H1 (cell line): ENCODE measurements at regions not wholly inside any gene's neighbourhood (a gene's known extent, or its start where the extent isn't known, plus 50 kb on each side); places are given as distances from the start of the nearest gene placed in this dataset.

Experiments used
- BCL11A ChIP-seq, 2 experiments: IDR thresholded peaks; one replicate each; pipeline ENCODE4 v1.6.1; 2011; ENCODE audit warnings: low read depth in 2 of 2, low read length in 2 of 2, mild to moderate bottlenecking in 2 of 2
- CTCF ChIP-seq, 3 experiments: IDR thresholded peaks; 1 replicate in 2 of 3; 2 replicates in 1 of 3; pipeline versions ENCODE4 v1.5.1 to v1.6.1; 2011; ENCODE audit warnings: low read length in 3 of 3, mild to moderate bottlenecking in 3 of 3, inconsistent platforms in 2 of 3, low read depth in 1 of 3, moderate library complexity in 1 of 3; ENCODE audit not compliant: insufficient read depth in 1 of 3; ENCODE audit errors: control extremely low read depth in 1 of 3
- EZH2 ChIP-seq: fragments of 200-600 bp; sonication (generic); IDR thresholded peaks from 2 replicates; pipeline ENCODE4 v1.7.1; 2012; ENCODE audit warnings: low read depth, mild to moderate bottlenecking, moderate library complexity, low read length, inconsistent platforms; ENCODE audit not compliant: severe bottlenecking
- POLR2A ChIP-seq, 2 experiments: IDR thresholded peaks; 1 replicate in 1 of 2; 2 replicates in 1 of 2; pipeline ENCODE4 v1.6.1; 2011; ENCODE audit warnings: low read depth in 2 of 2, low read length in 2 of 2, mild to moderate bottlenecking in 2 of 2; ENCODE audit errors: control extremely low read depth in 1 of 2
- TBP ChIP-seq: IDR thresholded peaks from 2 replicates; pipeline ENCODE4 v1.6.1; 2011; ENCODE audit warnings: low read depth, low read length, improper control_type of control experiment

GRCh38 chr18:42510540-42510939 is 555.5 kb downstream of the PIK3C3 start:
- TF ChIP-seq EZH2 (no peak), TBP (no peak), CTCF (IDR thresholded peaks at IDR 0.05; ENCODE audit: control extremely low read depth in 1 of 3, insufficient read depth in 1 of 3, low read depth in 1 of 3, low read length in 3 of 3) (no peak), BCL11A (IDR thresholded peaks at IDR 0.05; ENCODE audit: low read depth in 2 of 2, low read length in 2 of 2) (no peak), POLR2A (IDR thresholded peaks at IDR 0.05; ENCODE audit: control extremely low read depth in 1 of 2, low read depth in 2 of 2, low read length in 2 of 2) (no peak)
